Panc1 (cell line): ENCODE measurements at regions not wholly inside any gene's neighbourhood (a gene's known extent, or its start where the extent isn't known, plus 50 kb on each side); places are given as distances from the start of the nearest gene placed in this dataset.

Experiments
- ATAC-seq: fragments of 200-7000 bp; cut with Tn5 transposase; 2 replicates; pipeline ENCODE4 v1.9.1; 2020; ENCODE audit warnings: mild to moderate bottlenecking, moderate library complexity
- BruUV-seq: library from RNA; stranded (reverse); fragments of 400-500 nt; replicated peaks from 2 replicates; lab custom pipeline; 2021; lab: Mats Ljungman, UMichigan
- CTCF ChIA-PET: fragments of 300-600 bp; sonication (Branson Sonifier 250); formaldehyde crosslinking; loops from one replicate; lab custom pipeline; 2022; ENCODE audit warnings: antibody characterized with exemption; lab: Charles Lee
- POLR2A ChIA-PET: fragments of 300-600 bp; sonication (Branson Sonifier 250); formaldehyde crosslinking; loops from one replicate; lab custom pipeline; 2022; ENCODE audit warnings: antibody characterized with exemption; lab: Charles Lee
- DNase-seq: peaks from one replicate; pipeline ENCODE4 v3.0.0-alpha.2; 2010; ENCODE audit warnings: low read depth, low spot score
- H3K27ac ChIP-seq: 2 replicates; pipeline ENCODE4 v1.5.1; 2011; ENCODE audit warnings: mild to moderate bottlenecking, low read length, inconsistent platforms
- H3K27me3 ChIP-seq: fragments of 200-500 bp; sonication (Bioruptor generic); 2 replicates; pipeline ENCODE4 v1.6.0; 2014; ENCODE audit warnings: low read length, inconsistent platforms; ENCODE audit not compliant: control insufficient read depth, insufficient read depth
- H3K36me3 ChIP-seq: fragments of 200-500 bp; sonication (Bioruptor generic); 2 replicates; pipeline ENCODE4 v1.5.1; 2014; ENCODE audit warnings: inconsistent platforms, mild to moderate bottlenecking, low read length, moderate library complexity; ENCODE audit not compliant: control insufficient read depth, insufficient read depth
- H3K4me1 ChIP-seq: 2 replicates; pipeline ENCODE4 v1.5.1; 2011; ENCODE audit warnings: inconsistent platforms, mild to moderate bottlenecking, low read length, moderate library complexity; ENCODE audit not compliant: control insufficient read depth, insufficient read depth
- H3K4me3 ChIP-seq, 2 experiments: 2 replicates each; pipeline ENCODE4 v1.5.1; 2011 to 2012; ENCODE audit warnings: low read depth in 2 of 2, low read length in 2 of 2, mild to moderate bottlenecking in 2 of 2, inconsistent platforms in 1 of 2, moderate library complexity in 1 of 2
- H3K9me3 ChIP-seq: fragments of 200-500 bp; sonication (Bioruptor generic); 2 replicates; pipeline ENCODE4 v1.5.1; 2014; ENCODE audit warnings: low read depth, mild to moderate bottlenecking, inconsistent platforms, low read length, moderate library complexity; ENCODE audit not compliant: control insufficient read depth, insufficient read depth
- POLR2AphosphoS5 ChIP-seq: IDR thresholded peaks from 2 replicates; pipeline ENCODE4 v1.6.1; 2012; ENCODE audit warnings: mild to moderate bottlenecking, low read depth, low read length, moderate library complexity
- SIN3A ChIP-seq: IDR thresholded peaks from 2 replicates; pipeline ENCODE4 v1.6.1; 2012; ENCODE audit warnings: low read depth, mild to moderate bottlenecking, low read length, moderate library complexity, borderline replicate concordance; ENCODE audit not compliant: insufficient read depth
- TCF7L2 ChIP-seq: IDR thresholded peaks from 2 replicates; pipeline ENCODE4 v1.6.1; 2011; ENCODE audit warnings: mild to moderate bottlenecking, low read depth, low read length, inconsistent platforms
- in situ Hi-C: cut with HindIII; loops from 2 replicates; pipeline ENCODE4 v1.10.0; 2016; ENCODE audit warnings: low sequenced_read_pairs, low pct_unique_long_range_greater_than_20kb
- intact Hi-C: fragments of 100-400 bp; cut with micrococcal nuclease; formaldehyde crosslinking; loops from one replicate; pipeline ENCODE4 v1.10.0; 2022; ENCODE audit not compliant: unreplicated experiment
- TF ChIP-seq, protein P1 (sequence below), 2 experiments: IDR thresholded peaks; 2 replicates each; pipeline ENCODE4 v1.6.1; 2011 to 2012; ENCODE audit warnings: low read depth in 2 of 2, control low read depth in 1 of 2, low read length in 1 of 2, mild to moderate bottlenecking in 1 of 2, moderate library complexity in 1 of 2; ENCODE audit not compliant: insufficient read depth in 1 of 2
- TF ChIP-seq, protein P2 (sequence below): fragments of 450-650 bp; IDR thresholded peaks from 2 replicates; pipeline ENCODE4 v1.5.1; 2017; ENCODE audit warnings: mild to moderate bottlenecking

DNA sequence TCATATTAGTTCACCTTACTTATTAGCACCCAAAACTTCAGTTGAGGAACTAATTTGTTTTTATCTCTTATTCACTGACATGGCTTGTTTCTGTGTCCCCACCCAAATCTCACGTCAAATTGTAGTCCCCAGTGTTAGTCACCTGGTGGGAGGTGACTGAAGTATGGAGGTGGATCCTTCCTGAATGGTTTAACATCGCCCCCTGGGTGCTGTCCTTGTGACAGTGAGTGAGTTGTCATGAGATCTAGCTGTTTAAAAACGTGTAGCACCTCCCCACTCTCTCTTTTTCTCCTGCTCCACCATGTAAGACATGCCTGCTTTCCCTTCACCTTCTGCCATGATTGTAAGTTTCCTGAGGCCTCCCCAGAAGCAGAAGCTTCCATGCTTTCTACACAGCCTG lies 75.0 kb upstream of the HECTD2 start:
- H3K9me3 ChIP-seq = no peaks in the 10 kb centered on the region
- H3K27ac ChIP-seq = no peak overlapping the region
- H3K4me3 ChIP-seq = no peak overlapping the region
- DNase-seq (no peak), ATAC-seq (no peak)
- ChIA-PET CTCF (no interaction called here), POLR2A (no interaction called here)
- H3K27me3 ChIP-seq = no peaks in the 10 kb centered on the region
- no peaks in the 10 kb centered on the region for H3K36me3 ChIP-seq
- BruUV-seq = no TSS peak
- intact Hi-C loops (no loop called here), in situ Hi-C loops (no loop called here)
- no peaks in the 10 kb centered on the region for H3K4me1 ChIP-seq
- no peak for TF ChIP-seq SIN3A
- TF ChIP-seq, protein P1, sequence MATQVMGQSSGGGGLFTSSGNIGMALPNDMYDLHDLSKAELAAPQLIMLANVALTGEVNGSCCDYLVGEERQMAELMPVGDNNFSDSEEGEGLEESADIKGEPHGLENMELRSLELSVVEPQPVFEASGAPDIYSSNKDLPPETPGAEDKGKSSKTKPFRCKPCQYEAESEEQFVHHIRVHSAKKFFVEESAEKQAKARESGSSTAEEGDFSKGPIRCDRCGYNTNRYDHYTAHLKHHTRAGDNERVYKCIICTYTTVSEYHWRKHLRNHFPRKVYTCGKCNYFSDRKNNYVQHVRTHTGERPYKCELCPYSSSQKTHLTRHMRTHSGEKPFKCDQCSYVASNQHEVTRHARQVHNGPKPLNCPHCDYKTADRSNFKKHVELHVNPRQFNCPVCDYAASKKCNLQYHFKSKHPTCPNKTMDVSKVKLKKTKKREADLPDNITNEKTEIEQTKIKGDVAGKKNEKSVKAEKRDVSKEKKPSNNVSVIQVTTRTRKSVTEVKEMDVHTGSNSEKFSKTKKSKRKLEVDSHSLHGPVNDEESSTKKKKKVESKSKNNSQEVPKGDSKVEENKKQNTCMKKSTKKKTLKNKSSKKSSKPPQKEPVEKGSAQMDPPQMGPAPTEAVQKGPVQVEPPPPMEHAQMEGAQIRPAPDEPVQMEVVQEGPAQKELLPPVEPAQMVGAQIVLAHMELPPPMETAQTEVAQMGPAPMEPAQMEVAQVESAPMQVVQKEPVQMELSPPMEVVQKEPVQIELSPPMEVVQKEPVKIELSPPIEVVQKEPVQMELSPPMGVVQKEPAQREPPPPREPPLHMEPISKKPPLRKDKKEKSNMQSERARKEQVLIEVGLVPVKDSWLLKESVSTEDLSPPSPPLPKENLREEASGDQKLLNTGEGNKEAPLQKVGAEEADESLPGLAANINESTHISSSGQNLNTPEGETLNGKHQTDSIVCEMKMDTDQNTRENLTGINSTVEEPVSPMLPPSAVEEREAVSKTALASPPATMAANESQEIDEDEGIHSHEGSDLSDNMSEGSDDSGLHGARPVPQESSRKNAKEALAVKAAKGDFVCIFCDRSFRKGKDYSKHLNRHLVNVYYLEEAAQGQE (IDR thresholded peaks at IDR 0.05; ENCODE audit: insufficient read depth in 1 of 2, low read depth in 2 of 2, low read length in 1 of 2) = no peak
- TF ChIP-seq TCF7L2 = no peak
- TF ChIP-seq, protein P2, sequence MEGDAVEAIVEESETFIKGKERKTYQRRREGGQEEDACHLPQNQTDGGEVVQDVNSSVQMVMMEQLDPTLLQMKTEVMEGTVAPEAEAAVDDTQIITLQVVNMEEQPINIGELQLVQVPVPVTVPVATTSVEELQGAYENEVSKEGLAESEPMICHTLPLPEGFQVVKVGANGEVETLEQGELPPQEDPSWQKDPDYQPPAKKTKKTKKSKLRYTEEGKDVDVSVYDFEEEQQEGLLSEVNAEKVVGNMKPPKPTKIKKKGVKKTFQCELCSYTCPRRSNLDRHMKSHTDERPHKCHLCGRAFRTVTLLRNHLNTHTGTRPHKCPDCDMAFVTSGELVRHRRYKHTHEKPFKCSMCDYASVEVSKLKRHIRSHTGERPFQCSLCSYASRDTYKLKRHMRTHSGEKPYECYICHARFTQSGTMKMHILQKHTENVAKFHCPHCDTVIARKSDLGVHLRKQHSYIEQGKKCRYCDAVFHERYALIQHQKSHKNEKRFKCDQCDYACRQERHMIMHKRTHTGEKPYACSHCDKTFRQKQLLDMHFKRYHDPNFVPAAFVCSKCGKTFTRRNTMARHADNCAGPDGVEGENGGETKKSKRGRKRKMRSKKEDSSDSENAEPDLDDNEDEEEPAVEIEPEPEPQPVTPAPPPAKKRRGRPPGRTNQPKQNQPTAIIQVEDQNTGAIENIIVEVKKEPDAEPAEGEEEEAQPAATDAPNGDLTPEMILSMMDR = 0 out of 2 replicates have a peak, but pooled peaks have one; percentile 11
- TF ChIP-seq POLR2AphosphoS5 = no peak

DNA sequence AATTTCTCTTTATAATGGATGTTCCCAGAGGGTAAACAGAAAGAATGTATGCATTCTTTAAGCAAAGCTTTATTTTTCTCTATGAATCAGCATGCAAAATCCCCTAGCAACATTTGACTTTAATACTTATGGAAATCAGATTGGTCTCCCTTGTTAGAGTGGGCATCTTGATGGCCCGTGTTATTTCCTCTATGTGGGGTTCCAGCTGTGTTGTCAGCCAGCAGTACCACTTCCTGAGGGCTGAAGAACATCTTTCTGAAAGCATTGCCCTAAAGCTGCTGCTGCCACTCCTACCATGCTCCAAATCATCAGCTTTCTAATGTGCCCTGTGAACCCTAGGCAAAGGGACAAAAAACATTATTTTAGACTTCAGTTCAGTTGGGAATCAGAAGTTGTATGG lies 70.4 kb upstream of the HECTD2 start:
- POLR2A ChIA-PET = no interaction called here

More for the DNA sequence above, 70.4 kb upstream of the HECTD2 start:
- no peak overlapping the region for H3K27ac ChIP-seq
- no peak for ATAC-seq
- H3K36me3 ChIP-seq = no peaks in the 10 kb centered on the region
- intact Hi-C loops = no loop called here
- H3K4me3 ChIP-seq = no peak overlapping the region
- no peak for DNase-seq
- CTCF ChIA-PET = no interaction called here
- H3K4me1 ChIP-seq = no peaks in the 10 kb centered on the region
- H3K27me3 ChIP-seq = no peaks in the 10 kb centered on the region
- no TSS peak for BruUV-seq
- in situ Hi-C loops = no loop called here
- TF ChIP-seq, protein P2 = no peak
- TF ChIP-seq POLR2AphosphoS5 (no peak), SIN3A (no peak), TCF7L2 (no peak)
- TF ChIP-seq, protein P1 (IDR thresholded peaks at IDR 0.05; ENCODE audit: insufficient read depth in 1 of 2, low read depth in 2 of 2, low read length in 1 of 2) = no peak
- no peaks in the 10 kb centered on the region for H3K9me3 ChIP-seq
